Gastroesophageal sphincter (tissue), 4 donors: ENCODE measurements at regions not wholly inside any gene's neighbourhood (a gene's known extent, or its start where the extent isn't known, plus 50 kb on each side); places are given as distances from the start of the nearest gene placed in this dataset.

Experiments
- ATAC-seq: fragments of 150-250 bp; one replicate; pipeline ENCODE4 v1.9.1; 2016; ENCODE audit warnings: mild to moderate bottlenecking, moderate library complexity
- H3K27ac ChIP-seq, 4 donors: fragments of 200-600 bp; sonication (generic) in 3 of 4; 1 replicate in 3 of 4; 2 replicates in 1 of 4; pipeline ENCODE4 v1.5.1; 2016 to 2019
- H3K27me3 ChIP-seq: fragments of 200-600 bp; sonication (generic); one replicate; pipeline ENCODE4 v1.5.1; 2019
- H3K36me3 ChIP-seq, 2 donors: fragments of 200-600 bp; sonication (generic); one replicate each; pipeline ENCODE4 v1.5.1; 2019; ENCODE audit warnings: control low read depth in 1 of 2
- H3K4me1 ChIP-seq, 3 donors: fragments of 200-600 bp; sonication (generic); 1 replicate in 2 of 3; 2 replicates in 1 of 3; pipeline ENCODE4 v1.5.1; 2016 to 2019; ENCODE audit warnings: control low read depth in 2 of 3
- H3K4me3 ChIP-seq, 2 donors: fragments of 200-600 bp; sonication (generic); one replicate each; pipeline ENCODE4 v1.5.1; 2019; ENCODE audit warnings: mild to moderate bottlenecking in 1 of 2, moderate library complexity in 1 of 2
- H3K9me3 ChIP-seq, 3 donors: fragments of 200-600 bp; sonication (generic); one replicate each; pipeline ENCODE4 v1.5.1; 2017 to 2019; ENCODE audit warnings: control low read depth in 2 of 3
- EP300 ChIP-seq: sonication (generic); formaldehyde crosslinking; IDR thresholded peaks from one replicate; pipeline ENCODE4 v1.6.1; 2017; ENCODE audit warnings: antibody characterized with exemption, mild to moderate bottlenecking
- POLR2A ChIP-seq, 2 donors: fragments of 450-650 bp; IDR thresholded peaks; one replicate each; pipeline ENCODE4 v1.6.1; 2017; ENCODE audit warnings: antibody characterized with exemption in 2 of 2, mild to moderate bottlenecking in 2 of 2, moderate library complexity in 1 of 2
- POLR2AphosphoS5 ChIP-seq: sonication (generic); formaldehyde crosslinking; IDR thresholded peaks from one replicate; pipeline ENCODE4 v1.6.1; 2017; ENCODE audit warnings: antibody characterized with exemption
- WGBS, 2 donors: methylation state at CpG; one replicate each; pipeline ENCODE4 v1.1.5; 2018; ENCODE audit warnings: low coverage in 1 of 2; 5-methylcytosine and 5-hydroxymethylcytosine counted together
- TF ChIP-seq, protein P1 (sequence below), 4 experiments: fragments of 200-600 bp in 2 of 4; fragments of 450-650 bp in 2 of 4; sonication (generic) in 1 of 4; IDR thresholded peaks; one replicate each; pipeline ENCODE4 v1.5.1; 2017 to 2019; ENCODE audit warnings: antibody characterized with exemption in 4 of 4, mild to moderate bottlenecking in 2 of 4, moderate library complexity in 2 of 4

GRCh38 chr15:62901909-62902546 is 140.5 kb upstream of the TPM1 start:
- no peak for ATAC-seq
- 94 to 100% methylated on average over 1 to 8 of the region's 9 CpGs for WGBS, 2 donors
- H3K27me3 ChIP-seq = no peaks in the 10 kb centered on the region
- TF ChIP-seq POLR2AphosphoS5 = no peak
- TF ChIP-seq POLR2A (IDR thresholded peaks at IDR 0.05) = no peak
- TF ChIP-seq, protein P1, sequence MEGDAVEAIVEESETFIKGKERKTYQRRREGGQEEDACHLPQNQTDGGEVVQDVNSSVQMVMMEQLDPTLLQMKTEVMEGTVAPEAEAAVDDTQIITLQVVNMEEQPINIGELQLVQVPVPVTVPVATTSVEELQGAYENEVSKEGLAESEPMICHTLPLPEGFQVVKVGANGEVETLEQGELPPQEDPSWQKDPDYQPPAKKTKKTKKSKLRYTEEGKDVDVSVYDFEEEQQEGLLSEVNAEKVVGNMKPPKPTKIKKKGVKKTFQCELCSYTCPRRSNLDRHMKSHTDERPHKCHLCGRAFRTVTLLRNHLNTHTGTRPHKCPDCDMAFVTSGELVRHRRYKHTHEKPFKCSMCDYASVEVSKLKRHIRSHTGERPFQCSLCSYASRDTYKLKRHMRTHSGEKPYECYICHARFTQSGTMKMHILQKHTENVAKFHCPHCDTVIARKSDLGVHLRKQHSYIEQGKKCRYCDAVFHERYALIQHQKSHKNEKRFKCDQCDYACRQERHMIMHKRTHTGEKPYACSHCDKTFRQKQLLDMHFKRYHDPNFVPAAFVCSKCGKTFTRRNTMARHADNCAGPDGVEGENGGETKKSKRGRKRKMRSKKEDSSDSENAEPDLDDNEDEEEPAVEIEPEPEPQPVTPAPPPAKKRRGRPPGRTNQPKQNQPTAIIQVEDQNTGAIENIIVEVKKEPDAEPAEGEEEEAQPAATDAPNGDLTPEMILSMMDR (IDR thresholded peaks at IDR 0.05) = no peak
- no peak for TF ChIP-seq EP300
- H3K9me3 ChIP-seq = no peaks in the 10 kb centered on the region
- H3K4me3 ChIP-seq = no peak overlapping the region
- no peaks in the 10 kb centered on the region for H3K36me3 ChIP-seq
- peaks cover 12 to 95% (median 13%) of the 10 kb centered on the region in 3 donors for H3K4me1 ChIP-seq
- H3K27ac ChIP-seq = peak overlapping the region; percentile 89 to 96 (median 95)

- Histone ChIP-seq H3K9me3 (no peaks in the 10 kb centered on the region), H3K36me3 (no peaks in the 10 kb centered on the region), H3K4me1 (peaks cover 8 to 95% (median 12%) of the 10 kb centered on the region in 3 donors), H3K27me3 (no peaks in the 10 kb centered on the region), H3K27ac (peak overlapping the region in 3 of 4 donors; percentile 89 to 96 (median 94)), H3K4me3 (no peak overlapping the region)
- WGBS, 2 donors = 100% methylated on average over 4 of the region's 4 CpGs; no CpG with 5 or more reads in 1 of the 2 donors
- no peak for ATAC-seq
- TF ChIP-seq POLR2A (IDR thresholded peaks at IDR 0.05) = no peak
- no peak for TF ChIP-seq EP300
- no peak for TF ChIP-seq POLR2AphosphoS5
- TF ChIP-seq, protein P1 (IDR thresholded peaks at IDR 0.05) = no peak
Observed at GRCh38 chr15:62902821-62903220, 139.7 kb upstream of the TPM1 start.

- Histone ChIP-seq H3K27me3 (no peaks in the 10 kb centered on the region), H3K4me3 (no peak overlapping the region), H3K4me1 (peaks cover 10 to 92% (median 12%) of the 10 kb centered on the region in 3 donors), H3K9me3 (no peaks in the 10 kb centered on the region), H3K27ac (peak overlapping the region in 3 of 4 donors; percentile 89 to 96 (median 94)), H3K36me3 (no peaks in the 10 kb centered on the region)
- ATAC-seq = no peak
- WGBS, 2 donors = 96 to 100% methylated on average over 2 of the region's 2 CpGs
- no peak for TF ChIP-seq EP300
- TF ChIP-seq, protein P1 (IDR thresholded peaks at IDR 0.05) = no peak
- no peak for TF ChIP-seq POLR2A (IDR thresholded peaks at IDR 0.05)
- TF ChIP-seq POLR2AphosphoS5 = no peak
Observed at GRCh38 chr15:62903437-62903836, 139.1 kb upstream of the TPM1 start.

DNA sequence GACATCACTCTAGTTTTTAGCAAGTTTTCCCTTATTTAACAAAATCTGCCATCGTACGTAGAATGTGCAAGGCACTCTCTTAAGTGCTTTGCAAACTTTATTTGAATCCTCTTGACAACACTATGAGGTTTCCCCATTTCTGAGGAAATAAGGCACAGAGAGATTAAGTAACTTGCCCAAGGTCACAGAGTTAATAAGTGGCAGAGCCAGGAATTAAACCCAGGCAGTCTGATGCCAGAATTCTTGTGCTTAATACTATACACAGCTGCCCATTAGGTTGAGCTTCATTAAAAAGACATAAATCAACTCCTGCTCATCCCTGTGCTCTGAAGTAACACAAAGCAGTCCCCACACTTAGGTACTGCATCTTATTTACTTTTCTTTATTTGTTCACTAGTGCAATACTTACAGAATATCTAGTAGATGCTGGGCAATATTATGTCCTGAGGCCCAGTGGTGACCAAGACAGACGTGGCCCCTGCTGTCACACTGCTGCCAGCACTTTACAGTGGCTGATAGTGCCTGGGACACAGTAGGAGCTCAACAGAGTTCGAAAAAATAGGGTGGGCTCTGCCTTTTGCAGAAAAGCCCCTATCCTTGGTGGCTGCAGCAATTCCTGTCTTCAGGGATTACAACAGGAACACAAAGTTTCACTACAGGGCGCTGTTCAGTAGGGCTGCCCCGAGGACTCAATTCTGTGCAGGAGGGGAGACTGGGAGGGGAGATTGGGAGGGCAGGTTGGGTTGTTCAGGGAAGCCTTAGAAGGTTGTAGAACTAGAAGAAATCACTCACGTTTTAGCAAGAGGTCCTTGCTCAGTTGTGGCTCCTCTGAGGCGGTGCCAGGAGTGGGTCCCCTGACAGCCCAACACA is 138.3 kb upstream of the TPM1 start:
- 76 to 79% methylated on average over 4 of the region's 8 CpGs for WGBS, 2 donors
- ATAC-seq = no peak
- no peak overlapping the region for H3K4me3 ChIP-seq
- no peak for TF ChIP-seq POLR2A (IDR thresholded peaks at IDR 0.05)
- no peak for TF ChIP-seq EP300
- TF ChIP-seq POLR2AphosphoS5 = no peak
- TF ChIP-seq, protein P1 (IDR thresholded peaks at IDR 0.05) = no peak
- H3K27me3 ChIP-seq = no peaks in the 10 kb centered on the region
- H3K9me3 ChIP-seq = no peaks in the 10 kb centered on the region
- H3K4me1 ChIP-seq = peaks cover 10 to 84% (median 12%) of the 10 kb centered on the region in 3 donors
- H3K36me3 ChIP-seq = no peaks in the 10 kb centered on the region
- H3K27ac ChIP-seq = peak overlapping the region; percentile 1 to 96 (median 92)
